Caco-2 (cell line): ENCODE measurements at regions not wholly inside any gene's neighbourhood (a gene's known extent, or its start where the extent isn't known, plus 50 kb on each side); places are given as distances from the start of the nearest gene placed in this dataset.

Source experiments
- BruUV-seq: library from RNA; stranded (reverse); fragments of 400-500 nt; replicated peaks from 2 replicates; lab custom pipeline; 2021; lab: Mats Ljungman, UMichigan
- CTCF ChIA-PET: fragments of 300-600 bp; sonication (Branson Sonifier 250); formaldehyde crosslinking; loops from one replicate; lab custom pipeline; 2022; ENCODE audit warnings: antibody characterized with exemption; lab: Charles Lee
- POLR2A ChIA-PET: fragments of 300-600 bp; sonication (Branson Sonifier 250); formaldehyde crosslinking; loops from one replicate; lab custom pipeline; 2022; ENCODE audit warnings: antibody characterized with exemption; lab: Charles Lee
- DNase-seq, 2 experiments: peaks; one replicate each; pipeline versions ENCODE4 v3.0.0 to v3.0.0-alpha.2; 2020 to 2022
- H3K27me3 ChIP-seq: replicated peaks from 2 replicates; pipeline ENCODE4 v1.6.0; 2011; ENCODE audit warnings: low read length; ENCODE audit not compliant: control insufficient read depth, insufficient read depth
- H3K36me3 ChIP-seq: 2 replicates; pipeline ENCODE4 v1.5.1; 2011; ENCODE audit warnings: low read length; ENCODE audit not compliant: control insufficient read depth, insufficient read depth
- H3K4me1 ChIP-seq: fragments of 250-450 bp; sonication (Bioruptor Pico); 2 replicates; pipeline ENCODE4 v1.5.1; 2020; ENCODE audit warnings: mild to moderate bottlenecking
- H3K4me3 ChIP-seq: 2 replicates; pipeline ENCODE4 v1.5.1; 2011; ENCODE audit warnings: low read depth, mild to moderate bottlenecking, control low read depth, low read length
- H3K9me3 ChIP-seq: fragments of 250-450 bp; sonication (Bioruptor Pico); 2 replicates; pipeline ENCODE4 v1.5.1; 2020; ENCODE audit warnings: mild to moderate bottlenecking, moderate library complexity
- H3K27ac Mint-ChIP-seq: one replicate; pipeline ENCODE4 v1.8.0; 2022; ENCODE audit warnings: mixed read lengths; ENCODE audit not compliant: unreplicated experiment
- H3K27me3 Mint-ChIP-seq: one replicate; pipeline ENCODE4 v1.8.0; 2022; ENCODE audit warnings: mixed read lengths; ENCODE audit not compliant: insufficient read depth, unreplicated experiment
- H3K36me3 Mint-ChIP-seq: one replicate; pipeline ENCODE4 v1.8.0; 2022; ENCODE audit warnings: mild to moderate bottlenecking, mixed read lengths; ENCODE audit not compliant: insufficient read depth, unreplicated experiment
- H3K4me1 Mint-ChIP-seq: one replicate; pipeline ENCODE4 v1.8.0; 2022; ENCODE audit warnings: low read depth, mixed read lengths; ENCODE audit not compliant: unreplicated experiment
- H3K4me3 Mint-ChIP-seq: one replicate; pipeline ENCODE4 v1.8.0; 2022; ENCODE audit warnings: mild to moderate bottlenecking, moderate library complexity, mixed read lengths; ENCODE audit not compliant: unreplicated experiment
- H3K9me3 Mint-ChIP-seq: one replicate; pipeline ENCODE4 v1.8.0; 2022; ENCODE audit warnings: mixed read lengths; ENCODE audit not compliant: unreplicated experiment
- intact Hi-C: fragments of 100-400 bp; cut with micrococcal nuclease; formaldehyde crosslinking; loops from one replicate; pipeline ENCODE4 v1.10.0; 2022; ENCODE audit not compliant: unreplicated experiment
- TF ChIP-seq, protein P1 (sequence below), 2 experiments: fragments of 200-600 bp in 1 of 2; IDR thresholded peaks; 1 replicate in 1 of 2; 2 replicates in 1 of 2; pipeline versions ENCODE4 v1.5.1 to v1.8.0; 2011 to 2022; ENCODE audit warnings: antibody characterized with exemption in 1 of 2, control low read depth in 1 of 2, inconsistent platforms in 1 of 2, low read depth in 1 of 2, low read length in 1 of 2, mild to moderate bottlenecking in 1 of 2, moderate library complexity in 1 of 2; ENCODE audit not compliant: insufficient read depth in 1 of 2, severe bottlenecking in 1 of 2, unreplicated experiment in 1 of 2

DNA sequence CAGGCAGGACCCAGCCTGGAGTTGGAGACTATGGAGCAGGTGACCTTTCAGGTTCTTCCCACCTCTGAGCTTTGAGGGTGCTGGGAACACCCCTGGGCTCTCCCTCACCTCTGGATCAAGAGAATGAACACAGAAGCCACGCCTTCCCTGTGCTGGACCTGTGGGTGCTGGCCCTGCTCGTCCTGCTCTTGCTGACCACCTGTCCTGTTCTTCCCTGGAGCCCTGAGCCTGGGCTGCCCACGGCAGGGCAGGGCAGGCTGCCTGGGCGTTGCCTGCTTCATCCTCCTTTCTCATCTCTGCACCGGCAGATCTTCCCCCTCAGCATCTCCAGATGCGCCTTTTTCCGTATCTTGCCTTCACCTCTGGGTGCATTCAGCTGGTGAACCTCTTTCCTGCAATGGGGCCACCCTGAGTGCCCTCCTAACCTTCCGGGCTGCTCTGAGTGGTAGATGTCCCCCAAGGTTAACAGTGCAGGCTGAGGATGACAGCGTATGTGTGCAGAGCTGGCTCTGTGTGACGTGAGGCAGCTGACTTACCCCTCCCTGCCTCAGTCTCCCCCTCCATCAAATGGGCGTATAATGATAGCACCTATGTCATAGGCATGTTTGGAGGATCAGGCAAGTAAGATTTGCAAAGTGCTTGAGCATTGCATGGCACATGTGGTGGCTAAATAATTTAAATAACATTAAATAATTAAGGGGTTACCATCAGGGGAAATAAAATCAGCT, 225.8 kb upstream of the CIBAR2 start:
- Mint-ChIP-seq H3K36me3 (peaks cover 5% of the 10 kb centered on the region), H3K27me3 (no peaks in the 10 kb centered on the region), H3K27ac (no peak overlapping the region), H3K9me3 (no peaks in the 10 kb centered on the region), H3K4me1 (peaks cover 16% of the 10 kb centered on the region), H3K4me3 (no peak overlapping the region)
- Histone ChIP-seq H3K4me1 (peaks cover 24% of the 10 kb centered on the region), H3K9me3 (no peaks in the 10 kb centered on the region), H3K4me3 (no peak overlapping the region), H3K36me3 (no peaks in the 10 kb centered on the region), H3K27me3 (no peaks in the 10 kb centered on the region)
- TF ChIP-seq, protein P1, sequence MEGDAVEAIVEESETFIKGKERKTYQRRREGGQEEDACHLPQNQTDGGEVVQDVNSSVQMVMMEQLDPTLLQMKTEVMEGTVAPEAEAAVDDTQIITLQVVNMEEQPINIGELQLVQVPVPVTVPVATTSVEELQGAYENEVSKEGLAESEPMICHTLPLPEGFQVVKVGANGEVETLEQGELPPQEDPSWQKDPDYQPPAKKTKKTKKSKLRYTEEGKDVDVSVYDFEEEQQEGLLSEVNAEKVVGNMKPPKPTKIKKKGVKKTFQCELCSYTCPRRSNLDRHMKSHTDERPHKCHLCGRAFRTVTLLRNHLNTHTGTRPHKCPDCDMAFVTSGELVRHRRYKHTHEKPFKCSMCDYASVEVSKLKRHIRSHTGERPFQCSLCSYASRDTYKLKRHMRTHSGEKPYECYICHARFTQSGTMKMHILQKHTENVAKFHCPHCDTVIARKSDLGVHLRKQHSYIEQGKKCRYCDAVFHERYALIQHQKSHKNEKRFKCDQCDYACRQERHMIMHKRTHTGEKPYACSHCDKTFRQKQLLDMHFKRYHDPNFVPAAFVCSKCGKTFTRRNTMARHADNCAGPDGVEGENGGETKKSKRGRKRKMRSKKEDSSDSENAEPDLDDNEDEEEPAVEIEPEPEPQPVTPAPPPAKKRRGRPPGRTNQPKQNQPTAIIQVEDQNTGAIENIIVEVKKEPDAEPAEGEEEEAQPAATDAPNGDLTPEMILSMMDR (IDR thresholded peaks at IDR 0.05; ENCODE audit: insufficient read depth in 1 of 2, low read depth in 1 of 2, low read length in 1 of 2, severe bottlenecking in 1 of 2, unreplicated experiment in 1 of 2), result no peak
- DNase-seq, result no peak
- POLR2A ChIA-PET, result no interaction called here
- intact Hi-C loops, result no loop called here
- BruUV-seq, result no TSS peak
- CTCF ChIA-PET, result interaction anchor here (0.8 kb wide), 1 partner anchor 920 kb away, joined by 3 read pairs; no protein-coding TSS in a partner anchor

DNA sequence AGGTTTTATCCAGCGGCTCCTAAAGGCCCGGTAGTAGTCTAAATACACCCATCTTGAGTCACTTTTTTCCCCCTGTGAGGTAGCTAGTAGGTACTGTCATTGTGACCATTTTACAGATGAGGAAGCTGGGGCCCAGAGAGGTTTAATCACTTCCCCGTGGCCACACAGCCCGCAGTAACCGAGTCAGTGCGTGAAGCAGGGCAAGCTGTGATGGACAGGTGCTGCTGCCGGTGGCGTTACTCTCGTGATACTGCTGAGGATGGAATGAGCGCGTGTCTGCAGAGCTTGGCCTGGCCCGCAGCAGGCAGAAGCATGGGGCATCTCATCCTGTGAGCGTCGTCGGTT, 226.3 kb upstream of the CIBAR2 start:
- Mint-ChIP-seq H3K4me3 (no peak overlapping the region), H3K36me3 (peaks cover 5% of the 10 kb centered on the region), H3K4me1 (peaks cover 16% of the 10 kb centered on the region)

DNA sequence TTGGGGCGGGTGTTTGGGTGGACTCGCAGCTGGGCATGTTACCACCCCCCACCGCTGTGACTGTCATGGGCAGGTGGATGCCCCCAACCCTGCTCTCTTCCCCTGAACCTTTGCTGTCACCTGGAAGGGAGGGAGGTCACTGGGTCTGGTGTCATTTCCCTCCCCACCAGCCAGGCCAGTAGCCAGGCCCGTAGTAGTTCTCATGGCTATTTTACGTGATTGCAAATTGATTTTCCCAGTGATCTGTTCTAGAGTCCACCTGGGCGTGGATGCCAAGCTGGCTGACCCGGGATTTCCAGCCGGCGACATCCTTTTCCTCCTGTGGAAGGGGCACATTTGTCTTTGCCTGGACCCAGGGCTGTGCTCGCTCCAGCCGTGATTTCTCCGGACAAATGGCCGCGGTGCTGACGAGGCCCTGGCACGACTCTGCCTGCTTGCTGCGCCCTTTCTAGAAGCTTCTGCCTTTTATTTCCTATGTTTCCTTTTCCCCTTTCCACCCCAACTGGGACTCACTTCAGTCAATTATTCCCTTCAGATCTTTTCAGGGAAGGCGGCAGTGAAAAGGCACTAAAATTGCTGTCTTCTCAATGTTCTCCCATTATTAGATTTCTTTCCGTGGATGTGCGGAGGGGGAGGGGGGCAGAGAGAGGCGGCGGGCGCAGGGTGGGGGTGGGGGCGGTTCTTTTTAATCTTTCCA, 226.9 kb upstream of the CIBAR2 start:
- H3K4me1 ChIP-seq, result peaks cover 21% of the 10 kb centered on the region
- no peaks in the 10 kb centered on the region for H3K36me3 ChIP-seq
- no peak overlapping the region for H3K4me3 ChIP-seq
- POLR2A ChIA-PET, result no interaction called here
- intact Hi-C loops, result no loop called here
- no peak for DNase-seq
- no peaks in the 10 kb centered on the region for H3K9me3 ChIP-seq
- no peaks in the 10 kb centered on the region for H3K27me3 ChIP-seq
- TF ChIP-seq, protein P1 (IDR thresholded peaks at IDR 0.05; ENCODE audit: insufficient read depth in 1 of 2, low read depth in 1 of 2, low read length in 1 of 2, severe bottlenecking in 1 of 2, unreplicated experiment in 1 of 2), result no peak
- BruUV-seq, result no TSS peak
- no peaks in the 10 kb centered on the region for H3K27me3 Mint-ChIP-seq
- peaks cover 5% of the 10 kb centered on the region for H3K36me3 Mint-ChIP-seq
- no peaks in the 10 kb centered on the region for H3K9me3 Mint-ChIP-seq
- CTCF ChIA-PET, result interaction anchor here (0.8 kb wide), 1 partner anchor 921 kb away, joined by 3 read pairs; no protein-coding TSS in a partner anchor
- no peak overlapping the region for H3K4me3 Mint-ChIP-seq
- peaks cover 11% of the 10 kb centered on the region for H3K4me1 Mint-ChIP-seq
- H3K27ac Mint-ChIP-seq, result no peak overlapping the region

More for the DNA sequence above, 226.3 kb upstream of the CIBAR2 start:
- Histone ChIP-seq H3K4me1 (peaks cover 24% of the 10 kb centered on the region), H3K9me3 (no peaks in the 10 kb centered on the region), H3K36me3 (no peaks in the 10 kb centered on the region), H3K4me3 (no peak overlapping the region), H3K27me3 (no peaks in the 10 kb centered on the region)
- H3K27me3 Mint-ChIP-seq, result no peaks in the 10 kb centered on the region
- no peak overlapping the region for H3K27ac Mint-ChIP-seq
- no peaks in the 10 kb centered on the region for H3K9me3 Mint-ChIP-seq
- BruUV-seq, result no TSS peak
- POLR2A ChIA-PET, result no interaction called here
- CTCF ChIA-PET, result interaction anchor here (0.8 kb wide), 1 partner anchor 921 kb away, joined by 3 read pairs; no protein-coding TSS in a partner anchor
- no peak for DNase-seq
- intact Hi-C loops, result no loop called here
- TF ChIP-seq, protein P1 (IDR thresholded peaks at IDR 0.05; ENCODE audit: insufficient read depth in 1 of 2, low read depth in 1 of 2, low read length in 1 of 2, severe bottlenecking in 1 of 2, unreplicated experiment in 1 of 2), result no peak
